ENCODE measurements at regions not wholly inside any gene's neighbourhood (a gene's known extent, or its start where the extent isn't known, plus 50 kb on each side); places are given as distances from the start of the nearest gene placed in this dataset.

- Histone ChIP-seq H3K4me2 (ENCODE audit: insufficient read depth, low read length) (no peak overlapping the region), H3K79me2 (ENCODE audit: insufficient read depth, low read length) (no peaks in the 10 kb centered on the region), H3K4me3 (ENCODE audit: insufficient read depth, low read length) (no peak overlapping the region), H3K27me3 (ENCODE audit: insufficient read depth, low read length) (no peaks in the 10 kb centered on the region), H3K4me1 (ENCODE audit: insufficient read depth, low read length) (no peaks in the 10 kb centered on the region), H4K20me1 (ENCODE audit: insufficient read depth, low read length) (no peaks in the 10 kb centered on the region), H3K27ac (ENCODE audit: low read depth, low read length) (no peak overlapping the region), H2AFZ (ENCODE audit: low read length) (no peak overlapping the region), H3K9me3 (ENCODE audit: low read depth, low read length) (no peaks in the 10 kb centered on the region), H3K36me3 (ENCODE audit: insufficient read depth, low read length) (no peaks in the 10 kb centered on the region)
- DNase-seq (ENCODE audit: insufficient read length, low spot score, missing footprints) = no peak
- no peak for TF ChIP-seq CTCF (IDR thresholded peaks at IDR 0.05; ENCODE audit: extremely low read depth, low read depth, low read length)
These were observed 1193.6 kb downstream of the RAPGEF2 start for GRCh38 chr4:160296476-160296875.

DNA sequence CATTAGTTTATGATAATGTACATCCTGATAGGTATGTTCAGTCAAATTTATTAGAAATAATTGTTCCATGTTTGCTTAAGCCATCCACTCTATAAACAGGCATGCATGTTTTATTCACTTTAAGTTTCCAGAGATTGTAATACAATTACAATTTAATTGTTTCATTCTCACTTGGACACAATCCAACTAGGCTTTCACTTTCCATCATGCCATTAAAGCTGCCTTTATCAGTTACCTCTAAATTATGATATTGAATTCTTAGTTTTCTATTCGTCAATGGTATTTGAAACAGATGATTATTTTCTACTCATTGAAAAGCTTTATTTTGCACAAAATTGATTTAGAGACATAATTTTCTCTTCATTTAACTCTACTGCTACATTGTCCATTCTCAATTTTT lies 1196.3 kb downstream of the RAPGEF2 start:
- H3K27ac ChIP-seq (ENCODE audit: low read depth, low read length) = no peak overlapping the region
- H4K20me1 ChIP-seq (ENCODE audit: insufficient read depth, low read length) = no peaks in the 10 kb centered on the region
- no peaks in the 10 kb centered on the region for H3K9me3 ChIP-seq (ENCODE audit: low read depth, low read length)
- H3K36me3 ChIP-seq (ENCODE audit: insufficient read depth, low read length) = no peaks in the 10 kb centered on the region
- H3K4me1 ChIP-seq (ENCODE audit: insufficient read depth, low read length) = no peaks in the 10 kb centered on the region
- no peak overlapping the region for H3K4me3 ChIP-seq (ENCODE audit: insufficient read depth, low read length)
- no peaks in the 10 kb centered on the region for H3K79me2 ChIP-seq (ENCODE audit: insufficient read depth, low read length)
- H2AFZ ChIP-seq (ENCODE audit: low read length) = no peak overlapping the region
- no peak for TF ChIP-seq CTCF (IDR thresholded peaks at IDR 0.05; ENCODE audit: extremely low read depth, low read depth, low read length)
- H3K4me2 ChIP-seq (ENCODE audit: insufficient read depth, low read length) = no peak overlapping the region
- DNase-seq (ENCODE audit: insufficient read length, low spot score, missing footprints) = no peak
- no peaks in the 10 kb centered on the region for H3K27me3 ChIP-seq (ENCODE audit: insufficient read depth, low read length)

DNA sequence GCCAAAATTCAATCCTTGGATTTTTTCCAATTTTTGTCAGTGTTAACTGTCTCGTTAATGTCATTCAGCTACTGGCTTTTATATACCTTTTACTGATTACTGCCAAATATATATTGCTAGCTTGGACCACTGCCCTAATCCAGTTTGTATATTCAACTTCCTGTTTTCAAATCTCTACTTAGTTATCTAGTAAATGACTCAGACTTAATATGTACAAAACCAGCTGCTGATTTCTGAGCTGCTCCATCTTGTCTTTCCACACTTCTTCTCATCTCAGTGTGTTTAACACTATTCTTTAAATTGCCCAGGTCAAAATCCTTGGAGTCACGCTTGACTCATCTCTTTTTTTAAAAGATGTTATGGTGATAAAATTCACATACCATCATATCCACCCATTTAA lies 1196.7 kb downstream of the RAPGEF2 start:
- no peaks in the 10 kb centered on the region for H3K9me3 ChIP-seq (ENCODE audit: low read depth, low read length)
- H4K20me1 ChIP-seq (ENCODE audit: insufficient read depth, low read length) = no peaks in the 10 kb centered on the region
- H3K79me2 ChIP-seq (ENCODE audit: insufficient read depth, low read length) = no peaks in the 10 kb centered on the region
- H2AFZ ChIP-seq (ENCODE audit: low read length) = no peak overlapping the region
- no peak overlapping the region for H3K4me3 ChIP-seq (ENCODE audit: insufficient read depth, low read length)
- no peak overlapping the region for H3K27ac ChIP-seq (ENCODE audit: low read depth, low read length)
- H3K36me3 ChIP-seq (ENCODE audit: insufficient read depth, low read length) = no peaks in the 10 kb centered on the region
- H3K4me1 ChIP-seq (ENCODE audit: insufficient read depth, low read length) = no peaks in the 10 kb centered on the region
- H3K27me3 ChIP-seq (ENCODE audit: insufficient read depth, low read length) = no peaks in the 10 kb centered on the region
- no peak for DNase-seq (ENCODE audit: insufficient read length, low spot score, missing footprints)
- no peak overlapping the region for H3K4me2 ChIP-seq (ENCODE audit: insufficient read depth, low read length)
- TF ChIP-seq CTCF (IDR thresholded peaks at IDR 0.05; ENCODE audit: extremely low read depth, low read depth, low read length) = no peak

GRCh38 chr4:160316036-160316435 lies 1213.2 kb downstream of the RAPGEF2 start:
- H3K79me2 ChIP-seq (ENCODE audit: insufficient read depth, low read length) = no peaks in the 10 kb centered on the region
- no peak overlapping the region for H3K27ac ChIP-seq (ENCODE audit: low read depth, low read length)
- no peaks in the 10 kb centered on the region for H3K4me1 ChIP-seq (ENCODE audit: insufficient read depth, low read length)
- no peak overlapping the region for H3K4me3 ChIP-seq (ENCODE audit: insufficient read depth, low read length)
- H3K9me3 ChIP-seq (ENCODE audit: low read depth, low read length) = no peaks in the 10 kb centered on the region
- H4K20me1 ChIP-seq (ENCODE audit: insufficient read depth, low read length) = no peaks in the 10 kb centered on the region
- no peak for TF ChIP-seq CTCF (IDR thresholded peaks at IDR 0.05; ENCODE audit: extremely low read depth, low read depth, low read length)
- H3K4me2 ChIP-seq (ENCODE audit: insufficient read depth, low read length) = no peak overlapping the region
- H3K36me3 ChIP-seq (ENCODE audit: insufficient read depth, low read length) = no peaks in the 10 kb centered on the region
- DNase-seq (ENCODE audit: insufficient read length, low spot score, missing footprints) = no peak
- H2AFZ ChIP-seq (ENCODE audit: low read length) = no peak overlapping the region
- no peaks in the 10 kb centered on the region for H3K27me3 ChIP-seq (ENCODE audit: insufficient read depth, low read length)
